ENCODE measurements at regions not wholly inside any gene's neighbourhood (a gene's known extent, or its start where the extent isn't known, plus 50 kb on each side); places are given as distances from the start of the nearest gene placed in this dataset.
"Not testable (repeated sequence)": the region's sequence is repeated elsewhere in the genome, so short reads cannot be mapped to it uniquely, and the experiment has no call there.

DNA sequence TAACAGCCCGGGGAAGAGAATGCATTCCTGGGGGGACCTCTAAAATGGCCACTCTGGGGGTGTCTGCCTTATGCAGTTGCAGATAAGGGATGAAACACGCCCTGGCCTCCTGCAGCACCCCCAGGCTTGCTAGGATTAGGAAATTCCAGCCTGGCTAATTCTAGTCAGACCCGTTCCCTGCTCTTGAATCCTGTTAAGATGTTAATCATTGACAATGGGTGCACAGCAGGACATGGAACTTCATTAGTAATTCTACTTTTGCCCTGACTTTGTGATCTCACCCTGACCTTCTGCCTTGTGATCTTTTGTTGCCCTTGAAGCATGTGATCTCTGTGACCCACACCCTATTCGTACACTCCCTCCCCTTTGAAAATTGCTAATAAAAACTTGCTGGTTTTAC, 131.7 kb upstream of the ADGRL4 start:
- TF ChIP-seq, protein P1, sequence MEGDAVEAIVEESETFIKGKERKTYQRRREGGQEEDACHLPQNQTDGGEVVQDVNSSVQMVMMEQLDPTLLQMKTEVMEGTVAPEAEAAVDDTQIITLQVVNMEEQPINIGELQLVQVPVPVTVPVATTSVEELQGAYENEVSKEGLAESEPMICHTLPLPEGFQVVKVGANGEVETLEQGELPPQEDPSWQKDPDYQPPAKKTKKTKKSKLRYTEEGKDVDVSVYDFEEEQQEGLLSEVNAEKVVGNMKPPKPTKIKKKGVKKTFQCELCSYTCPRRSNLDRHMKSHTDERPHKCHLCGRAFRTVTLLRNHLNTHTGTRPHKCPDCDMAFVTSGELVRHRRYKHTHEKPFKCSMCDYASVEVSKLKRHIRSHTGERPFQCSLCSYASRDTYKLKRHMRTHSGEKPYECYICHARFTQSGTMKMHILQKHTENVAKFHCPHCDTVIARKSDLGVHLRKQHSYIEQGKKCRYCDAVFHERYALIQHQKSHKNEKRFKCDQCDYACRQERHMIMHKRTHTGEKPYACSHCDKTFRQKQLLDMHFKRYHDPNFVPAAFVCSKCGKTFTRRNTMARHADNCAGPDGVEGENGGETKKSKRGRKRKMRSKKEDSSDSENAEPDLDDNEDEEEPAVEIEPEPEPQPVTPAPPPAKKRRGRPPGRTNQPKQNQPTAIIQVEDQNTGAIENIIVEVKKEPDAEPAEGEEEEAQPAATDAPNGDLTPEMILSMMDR (IDR thresholded peaks at IDR 0.05 in 4 of 5, conservative IDR thresholded peaks at IDR 0.05 in 1 of 5) = not testable (repeated sequence)
- not testable (repeated sequence) for TF ChIP-seq POLR2A (IDR thresholded peaks at IDR 0.05)
